CD14-positive monocyte (primary cell): ENCODE measurements at regions not wholly inside any gene's neighbourhood (a gene's known extent, or its start where the extent isn't known, plus 50 kb on each side); places are given as distances from the start of the nearest gene placed in this dataset.

Experiments
- DNase-seq, 3 donors: peaks; one replicate each; pipeline ENCODE4 v3.0.0-alpha.2; 2011 to 2022
- H2AFZ ChIP-seq: 2 replicates; pipeline ENCODE4 v1.6.0; 2012; ENCODE audit warnings: mild to moderate bottlenecking, low read depth, low read length, inconsistent platforms; ENCODE audit not compliant: insufficient read depth, poor library complexity, severe bottlenecking
- H3K27ac ChIP-seq, 2 donors: 1 replicate in 1 of 2; 2 replicates in 1 of 2; pipeline ENCODE4 v1.5.1; 2012 to 2013; ENCODE audit warnings: low read length in 2 of 2, control low read depth in 1 of 2, inconsistent platforms in 1 of 2, low read depth in 1 of 2, mild to moderate bottlenecking in 1 of 2
- H3K27me3 ChIP-seq, 2 donors: one replicate each; pipeline versions ENCODE4 v1.6.0 to v1.6.1; 2011 to 2013; ENCODE audit warnings: low read length in 2 of 2; ENCODE audit not compliant: control insufficient read depth in 2 of 2, insufficient read depth in 2 of 2
- H3K36me3 ChIP-seq, 2 donors: replicated peaks in 1 of 2; 1 replicate in 1 of 2; 2 replicates in 1 of 2; pipeline versions ENCODE4 v1.5.1 to v1.6.1; 2012 to 2013; ENCODE audit warnings: low read length in 2 of 2, control low read depth in 1 of 2, inconsistent platforms in 1 of 2, mild to moderate bottlenecking in 1 of 2; ENCODE audit not compliant: insufficient read depth in 2 of 2, control insufficient read depth in 1 of 2
- H3K4me1 ChIP-seq, 2 donors: 1 replicate in 1 of 2; 2 replicates in 1 of 2; pipeline versions ENCODE4 v1.5.1 to v1.6.1; 2012 to 2013; ENCODE audit warnings: low read length in 2 of 2, control low read depth in 1 of 2, inconsistent platforms in 1 of 2, mild to moderate bottlenecking in 1 of 2, moderate library complexity in 1 of 2; ENCODE audit not compliant: insufficient read depth in 2 of 2, control insufficient read depth in 1 of 2
- H3K4me2 ChIP-seq: replicated peaks from 2 replicates; pipeline ENCODE3; 2012; ENCODE audit warnings: low read length, moderate library complexity, mild to moderate bottlenecking; ENCODE audit not compliant: poor library complexity, severe bottlenecking; ENCODE audit errors: extremely low read depth
- H3K4me3 ChIP-seq, 3 experiments: fragments of 200-600 bp in 1 of 3; sonication (generic) in 1 of 3; replicated peaks in 1 of 3; 1 replicate in 2 of 3; 2 replicates in 1 of 3; pipeline ENCODE4 v1.5.1; 2011 to 2013; ENCODE audit warnings: low read length in 3 of 3, mild to moderate bottlenecking in 3 of 3, control low read depth in 2 of 3, low read depth in 2 of 3, inconsistent platforms in 1 of 3, moderate library complexity in 1 of 3
- H3K79me2 ChIP-seq: 2 replicates; pipeline ENCODE4 v1.6.0; 2012; ENCODE audit warnings: mild to moderate bottlenecking, control low read depth, inconsistent platforms, low read length, moderate library complexity; ENCODE audit not compliant: insufficient read depth
- H3K9ac ChIP-seq: 2 replicates; pipeline ENCODE4 v1.6.0; 2017; ENCODE audit warnings: low read length, mild to moderate bottlenecking; ENCODE audit not compliant: insufficient read depth, poor library complexity, severe bottlenecking
- H3K9me3 ChIP-seq, 2 donors: replicated peaks in 1 of 2; 1 replicate in 1 of 2; 2 replicates in 1 of 2; pipeline versions ENCODE4 v1.5.1 to v1.6.1; 2012 to 2013; ENCODE audit warnings: low read length in 2 of 2, control low read depth in 1 of 2; ENCODE audit not compliant: control insufficient read depth in 1 of 2, insufficient read depth in 1 of 2
- H4K20me1 ChIP-seq: 2 replicates; pipeline ENCODE4 v1.6.0; 2012; ENCODE audit warnings: mild to moderate bottlenecking, low read length, control low read depth, moderate library complexity; ENCODE audit not compliant: insufficient read depth
- H3K27ac Mint-ChIP-seq, 7 donors: one replicate each; pipeline ENCODE4 v1.8.0; 2020; ENCODE audit warnings: mild to moderate bottlenecking in 7 of 7, mixed read lengths in 7 of 7, moderate library complexity in 6 of 7, inconsistent platforms in 2 of 7
- H3K27me3 Mint-ChIP-seq, 3 donors: one replicate each; pipeline ENCODE4 v1.8.0; 2021 to 2022; ENCODE audit warnings: low read depth in 3 of 3, mild to moderate bottlenecking in 3 of 3, mixed read lengths in 3 of 3, moderate library complexity in 3 of 3, inconsistent platforms in 1 of 3
- H3K36me3 Mint-ChIP-seq, 2 donors: one replicate each; pipeline ENCODE4 v1.8.0; 2020; ENCODE audit warnings: mixed read lengths in 2 of 2, inconsistent platforms in 1 of 2, mild to moderate bottlenecking in 1 of 2
- H3K4me1 Mint-ChIP-seq: one replicate; pipeline ENCODE4 v1.8.0; 2020; ENCODE audit warnings: mild to moderate bottlenecking, mixed read lengths
- H3K4me3 Mint-ChIP-seq, 2 donors: one replicate each; pipeline ENCODE4 v1.8.0; 2020; ENCODE audit warnings: mild to moderate bottlenecking in 2 of 2, mixed read lengths in 2 of 2, moderate library complexity in 1 of 2
- H3K9me3 Mint-ChIP-seq, 7 donors: one replicate each; pipeline ENCODE4 v1.8.0; 2020 to 2022; ENCODE audit warnings: mixed read lengths in 7 of 7, mild to moderate bottlenecking in 6 of 7, moderate library complexity in 6 of 7, inconsistent platforms in 2 of 7
- WGBS: methylation state at CpG from one replicate; pipeline ENCODE4 v1.1.5; 2013; ENCODE audit warnings: missing lambda C conversion rate; ENCODE audit not compliant: insufficient coverage; 5-methylcytosine and 5-hydroxymethylcytosine counted together
- intact Hi-C, 2 donors: fragments of 100-400 bp; cut with micrococcal nuclease; formaldehyde crosslinking; loops; one replicate each; pipeline versions ENCODE4 v1.15.0 to v1.15.1; 2023
- TF ChIP-seq, protein P1 (sequence below): fragments of 200-600 bp; IDR thresholded peaks from one replicate; pipeline ENCODE4 v1.8.0; 2022; ENCODE audit warnings: antibody characterized with exemption, mild to moderate bottlenecking

DNA sequence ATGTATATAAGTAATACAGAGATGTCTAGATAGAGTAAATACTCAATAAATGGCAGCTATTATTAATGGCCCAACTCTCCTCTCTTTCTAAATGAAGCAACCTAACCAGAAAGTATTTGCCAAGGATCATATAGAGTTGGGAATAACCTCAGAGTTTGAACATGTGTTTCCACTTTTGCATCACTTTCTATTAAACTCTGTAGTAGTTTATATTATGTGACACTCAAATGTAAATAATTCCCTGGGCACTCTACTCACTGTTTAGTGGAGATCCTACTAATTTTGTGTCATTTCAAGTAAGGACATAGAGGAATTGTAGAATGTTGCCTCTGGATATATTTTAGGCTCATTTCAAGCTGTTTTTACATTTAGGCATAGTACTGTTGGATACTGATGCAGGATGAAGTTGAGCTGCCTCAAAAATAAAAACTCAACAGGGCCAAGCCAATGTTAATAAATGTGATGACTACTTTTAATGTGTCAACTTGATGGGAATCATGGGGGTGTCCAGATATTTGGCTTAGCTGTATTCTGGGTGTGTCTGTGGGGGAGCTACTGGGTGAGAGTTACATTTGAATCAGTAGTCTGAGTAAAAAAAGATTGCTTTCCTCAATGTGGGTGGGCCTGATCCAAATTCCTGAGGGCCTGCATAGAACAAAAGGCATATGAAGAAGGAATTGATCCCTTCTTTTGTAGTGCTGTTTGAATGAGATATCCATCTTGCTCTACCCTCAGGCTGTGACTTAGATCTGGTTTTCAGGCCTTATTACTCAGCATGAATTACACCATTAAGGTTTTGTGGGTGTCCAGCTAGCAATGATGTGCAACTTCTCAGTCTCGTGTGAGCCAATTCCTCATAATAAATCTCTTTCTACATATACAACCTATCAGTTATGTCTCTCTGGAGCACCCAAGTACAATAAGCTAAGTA, 1368.2 kb downstream of the STIM2 start:
- H3K4me3 ChIP-seq, result no peak overlapping the region
- no peaks in the 10 kb centered on the region for H4K20me1 ChIP-seq
- H3K27ac ChIP-seq, result no peak overlapping the region
- no peaks in the 10 kb centered on the region for H3K27me3 Mint-ChIP-seq
- H3K36me3 Mint-ChIP-seq, result no peaks in the 10 kb centered on the region
- no peak for DNase-seq
- H3K4me3 Mint-ChIP-seq, result no peak overlapping the region
- H3K4me2 ChIP-seq, result no peak overlapping the region
- no peaks in the 10 kb centered on the region for H3K36me3 ChIP-seq
- no CpG with 5 or more reads among the region's 1 CpG for WGBS
- no peaks in the 10 kb centered on the region for H3K4me1 Mint-ChIP-seq
- no peak overlapping the region for H3K9ac ChIP-seq
- no peaks in the 10 kb centered on the region for H3K4me1 ChIP-seq
- H2AFZ ChIP-seq, result no peak overlapping the region
- TF ChIP-seq, protein P1, sequence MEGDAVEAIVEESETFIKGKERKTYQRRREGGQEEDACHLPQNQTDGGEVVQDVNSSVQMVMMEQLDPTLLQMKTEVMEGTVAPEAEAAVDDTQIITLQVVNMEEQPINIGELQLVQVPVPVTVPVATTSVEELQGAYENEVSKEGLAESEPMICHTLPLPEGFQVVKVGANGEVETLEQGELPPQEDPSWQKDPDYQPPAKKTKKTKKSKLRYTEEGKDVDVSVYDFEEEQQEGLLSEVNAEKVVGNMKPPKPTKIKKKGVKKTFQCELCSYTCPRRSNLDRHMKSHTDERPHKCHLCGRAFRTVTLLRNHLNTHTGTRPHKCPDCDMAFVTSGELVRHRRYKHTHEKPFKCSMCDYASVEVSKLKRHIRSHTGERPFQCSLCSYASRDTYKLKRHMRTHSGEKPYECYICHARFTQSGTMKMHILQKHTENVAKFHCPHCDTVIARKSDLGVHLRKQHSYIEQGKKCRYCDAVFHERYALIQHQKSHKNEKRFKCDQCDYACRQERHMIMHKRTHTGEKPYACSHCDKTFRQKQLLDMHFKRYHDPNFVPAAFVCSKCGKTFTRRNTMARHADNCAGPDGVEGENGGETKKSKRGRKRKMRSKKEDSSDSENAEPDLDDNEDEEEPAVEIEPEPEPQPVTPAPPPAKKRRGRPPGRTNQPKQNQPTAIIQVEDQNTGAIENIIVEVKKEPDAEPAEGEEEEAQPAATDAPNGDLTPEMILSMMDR, result no peak
- no peaks in the 10 kb centered on the region for H3K79me2 ChIP-seq
- no peak overlapping the region for H3K27ac Mint-ChIP-seq
- intact Hi-C loops, result no loop called here
- peaks cover 0 to 1% (median 0%) of the 10 kb centered on the region in 7 donors for H3K9me3 Mint-ChIP-seq
- H3K27me3 ChIP-seq, result no peaks in the 10 kb centered on the region
- no peaks in the 10 kb centered on the region for H3K9me3 ChIP-seq

GRCh38 chr4:28232376-28232775, 1371.7 kb downstream of the STIM2 start:
- Histone ChIP-seq H3K36me3 (no peaks in the 10 kb centered on the region), H3K4me3 (no peak overlapping the region), H4K20me1 (no peaks in the 10 kb centered on the region), H3K4me2 (no peak overlapping the region), H3K4me1 (no peaks in the 10 kb centered on the region), H3K9ac (no peak overlapping the region), H3K27me3 (no peaks in the 10 kb centered on the region), H3K79me2 (no peaks in the 10 kb centered on the region), H2AFZ (no peak overlapping the region), H3K27ac (no peak overlapping the region), H3K9me3 (no peaks in the 10 kb centered on the region)
- no peak overlapping the region for H3K4me3 Mint-ChIP-seq
- DNase-seq, result no peak
- WGBS, result 100% methylated on average over 2 of the region's 2 CpGs
- no peaks in the 10 kb centered on the region for H3K27me3 Mint-ChIP-seq
- no peak overlapping the region for H3K27ac Mint-ChIP-seq
- TF ChIP-seq, protein P1, result no peak
- intact Hi-C loops, result no loop called here
- H3K4me1 Mint-ChIP-seq, result no peaks in the 10 kb centered on the region
- no peaks in the 10 kb centered on the region for H3K36me3 Mint-ChIP-seq
- peaks cover 0 to 3% (median 0%) of the 10 kb centered on the region in 7 donors for H3K9me3 Mint-ChIP-seq
